ENCODE measurements at regions not wholly inside any gene's neighbourhood (a gene's known extent, or its start where the extent isn't known, plus 50 kb on each side); places are given as distances from the start of the nearest gene placed in this dataset.
"Not testable (repeated sequence)": the region's sequence is repeated elsewhere in the genome, so short reads cannot be mapped to it uniquely, and the experiment has no call there.

GRCh38 chr4:164531336-164531735, 222.6 kb upstream of the SMIM31 start:
- DNase-seq: no peak

- no peak for DNase-seq
These were observed 217.1 kb upstream of the SMIM31 start for GRCh38 chr4:164536814-164537213.

GRCh38 chr4:164538097-164538496, 215.8 kb upstream of the SMIM31 start:
- DNase-seq: no peak

GRCh38 chr4:164540987-164541386, 212.9 kb upstream of the SMIM31 start:
- DNase-seq: no peak

- no peak for DNase-seq
These were observed 211.5 kb upstream of the SMIM31 start for GRCh38 chr4:164542431-164542830.

- no peak for DNase-seq
These were observed 202.8 kb upstream of the SMIM31 start for GRCh38 chr4:164550989-164551712.

- DNase-seq: no peak
These were observed 202.3 kb upstream of the SMIM31 start for GRCh38 chr4:164551713-164552040.

- no peak for DNase-seq
These were observed 182.1 kb upstream of the SMIM31 start for GRCh38 chr4:164571593-164572390.

GRCh38 chr4:164572877-164573279, 181.1 kb upstream of the SMIM31 start:
- no peak for DNase-seq

- DNase-seq: no peak
These were observed 178.1 kb upstream of the SMIM31 start for GRCh38 chr4:164575861-164576260.

- no peak for DNase-seq
These were observed 174.5 kb upstream of the SMIM31 start for GRCh38 chr4:164579270-164579942.

GRCh38 chr4:164591666-164592065, 162.3 kb upstream of the SMIM31 start:
- no peak for DNase-seq

- DNase-seq: no peak
These were observed 158.2 kb upstream of the SMIM31 start for GRCh38 chr4:164595751-164596150.

GRCh38 chr4:164596318-164596878, 157.5 kb upstream of the SMIM31 start:
- no peak for DNase-seq

- no peak for DNase-seq
These were observed 157.0 kb upstream of the SMIM31 start for GRCh38 chr4:164596927-164597326.

GRCh38 chr4:164601653-164602052, 152.3 kb upstream of the SMIM31 start:
- no peak for DNase-seq

GRCh38 chr4:164605791-164606190, 148.1 kb upstream of the SMIM31 start:
- not testable (repeated sequence) for DNase-seq

GRCh38 chr4:164606478-164606877, 147.5 kb upstream of the SMIM31 start:
- DNase-seq: no peak

- no peak for DNase-seq
These were observed 140.7 kb upstream of the SMIM31 start for GRCh38 chr4:164613256-164613655.

GRCh38 chr4:164613792-164614191, 140.1 kb upstream of the SMIM31 start:
- DNase-seq: no peak

- no peak for DNase-seq
These were observed 139.6 kb upstream of the SMIM31 start for GRCh38 chr4:164614329-164614728.

GRCh38 chr4:164614999-164615398, 138.9 kb upstream of the SMIM31 start:
- no peak for DNase-seq

- no peak for DNase-seq
These were observed 138.0 kb upstream of the SMIM31 start for GRCh38 chr4:164615964-164616363.

- DNase-seq: no peak
These were observed 137.0 kb upstream of the SMIM31 start for GRCh38 chr4:164616961-164617360.

Measured in hematopoietic multipotent progenitor cell treated with erythropoietin and hydrocortisone succinate and interleukin-3 and kit ligand, for 6 days (in vitro differentiated cells).